Vagina (tissue), 2 donors: ENCODE measurements at regions not wholly inside any gene's neighbourhood (a gene's known extent, or its start where the extent isn't known, plus 50 kb on each side); places are given as distances from the start of the nearest gene placed in this dataset.

Experiments used
- DNase-seq, 2 donors: peaks; one replicate each; pipeline ENCODE4 v3.0.0-alpha.2; 2017; ENCODE audit errors: extremely low spot score in 2 of 2
- H3K27ac ChIP-seq: fragments of 200-600 bp; sonication (generic); one replicate; pipeline ENCODE4 v1.5.1; 2019
- H3K27me3 ChIP-seq: fragments of 200-600 bp; sonication (generic); one replicate; pipeline ENCODE4 v1.5.1; 2019
- H3K36me3 ChIP-seq, 2 donors: fragments of 200-600 bp; sonication (generic); one replicate each; pipeline ENCODE4 v1.5.1; 2017 to 2019
- H3K4me1 ChIP-seq: fragments of 200-600 bp; sonication (generic); one replicate; pipeline ENCODE4 v1.5.1; 2019
- H3K4me3 ChIP-seq, 2 donors: fragments of 200-600 bp; sonication (generic); 1 replicate in 1 of 2; 2 replicates in 1 of 2; pipeline ENCODE4 v1.5.1; 2016 to 2019
- H3K9me3 ChIP-seq: fragments of 200-600 bp; sonication (generic); one replicate; pipeline ENCODE4 v1.5.1; 2019
- CTCF ChIP-seq, 3 experiments: fragments of 450-650 bp in 2 of 3; fragments of 200-600 bp in 1 of 3; sonication (generic) in 1 of 3; IDR thresholded peaks; one replicate each; pipeline ENCODE4 v1.5.1; 2017 to 2019; ENCODE audit warnings: antibody characterized with exemption in 3 of 3, mild to moderate bottlenecking in 2 of 3, moderate library complexity in 2 of 3
- POLR2A ChIP-seq, 2 donors: fragments of 450-650 bp; IDR thresholded peaks; one replicate each; pipeline ENCODE4 v1.6.1; 2017; ENCODE audit warnings: antibody characterized with exemption in 2 of 2, mild to moderate bottlenecking in 2 of 2, moderate library complexity in 2 of 2
- POLR2AphosphoS5 ChIP-seq, 2 donors: sonication (generic); formaldehyde crosslinking; IDR thresholded peaks; one replicate each; pipeline ENCODE4 v1.9.0; 2017; ENCODE audit warnings: antibody characterized with exemption in 2 of 2, mild to moderate bottlenecking in 2 of 2, low read depth in 1 of 2; ENCODE audit not compliant: insufficient read depth in 1 of 2
- intact Hi-C: fragments of 100-400 bp; cut with DNase I; formaldehyde crosslinking; loops from one replicate; pipeline ENCODE4 v1.15.1; 2023

GRCh38 chr9:118618849-118619248, 750.4 kb downstream of the BRINP1 start:
- Histone ChIP-seq H3K4me3 (no peak overlapping the region), H3K27ac (no peak overlapping the region), H3K27me3 (no peaks in the 10 kb centered on the region), H3K9me3 (no peaks in the 10 kb centered on the region), H3K36me3 (no peaks in the 10 kb centered on the region), H3K4me1 (no peaks in the 10 kb centered on the region)
- TF ChIP-seq CTCF (IDR thresholded peaks at IDR 0.05): no peak
- TF ChIP-seq POLR2AphosphoS5 (IDR thresholded peaks at IDR 0.05; ENCODE audit: insufficient read depth in 1 of 2, low read depth in 1 of 2): no peak
- TF ChIP-seq POLR2A (IDR thresholded peaks at IDR 0.05): no peak
- no peak for DNase-seq
- intact Hi-C loops: no loop called here

GRCh38 chr9:118624608-118625007, 744.6 kb downstream of the BRINP1 start:
- no peak for DNase-seq
- Histone ChIP-seq H3K9me3 (no peaks in the 10 kb centered on the region), H3K27ac (no peak overlapping the region), H3K4me1 (no peaks in the 10 kb centered on the region), H3K27me3 (no peaks in the 10 kb centered on the region), H3K4me3 (no peak overlapping the region), H3K36me3 (no peaks in the 10 kb centered on the region)
- TF ChIP-seq POLR2A (IDR thresholded peaks at IDR 0.05): no peak
- intact Hi-C loops: no loop called here

- no peak overlapping the region for H3K4me3 ChIP-seq
- no peak overlapping the region for H3K27ac ChIP-seq
- no peaks in the 10 kb centered on the region for H3K27me3 ChIP-seq
- no peaks in the 10 kb centered on the region for H3K36me3 ChIP-seq
- DNase-seq: no peak
- TF ChIP-seq CTCF (IDR thresholded peaks at IDR 0.05) (no peak), POLR2AphosphoS5 (IDR thresholded peaks at IDR 0.05; ENCODE audit: insufficient read depth in 1 of 2, low read depth in 1 of 2) (no peak), POLR2A (IDR thresholded peaks at IDR 0.05) (no peak)
- no peaks in the 10 kb centered on the region for H3K9me3 ChIP-seq
- intact Hi-C loops: no loop called here
- H3K4me1 ChIP-seq: no peaks in the 10 kb centered on the region
Observed at GRCh38 chr9:118630079-118630478, 739.2 kb downstream of the BRINP1 start.

GRCh38 chr9:118630931-118631595, 738.2 kb downstream of the BRINP1 start:
- DNase-seq: no peak
- H3K27me3 ChIP-seq: no peaks in the 10 kb centered on the region
- no peak overlapping the region for H3K4me3 ChIP-seq
- intact Hi-C loops: no loop called here
- H3K27ac ChIP-seq: no peak overlapping the region
- no peaks in the 10 kb centered on the region for H3K9me3 ChIP-seq
- H3K4me1 ChIP-seq: no peaks in the 10 kb centered on the region
- TF ChIP-seq CTCF (IDR thresholded peaks at IDR 0.05) (no peak), POLR2AphosphoS5 (IDR thresholded peaks at IDR 0.05; ENCODE audit: insufficient read depth in 1 of 2, low read depth in 1 of 2) (no peak), POLR2A (IDR thresholded peaks at IDR 0.05) (no peak)
- H3K36me3 ChIP-seq: no peaks in the 10 kb centered on the region

- Histone ChIP-seq H3K4me3 (no peak overlapping the region), H3K4me1 (no peaks in the 10 kb centered on the region), H3K27ac (no peak overlapping the region), H3K27me3 (no peaks in the 10 kb centered on the region), H3K36me3 (no peaks in the 10 kb centered on the region), H3K9me3 (no peaks in the 10 kb centered on the region)
- no peak for TF ChIP-seq POLR2AphosphoS5 (IDR thresholded peaks at IDR 0.05; ENCODE audit: insufficient read depth in 1 of 2, low read depth in 1 of 2)
- TF ChIP-seq POLR2A (IDR thresholded peaks at IDR 0.05): no peak
- no peak for TF ChIP-seq CTCF (IDR thresholded peaks at IDR 0.05)
- DNase-seq: no peak
- intact Hi-C loops: no loop called here
Observed at GRCh38 chr9:118631956-118632355, 737.3 kb downstream of the BRINP1 start.
